ENCODE measurements at regions not wholly inside any gene's neighbourhood (a gene's known extent, or its start where the extent isn't known, plus 50 kb on each side); places are given as distances from the start of the nearest gene placed in this dataset.

DNA sequence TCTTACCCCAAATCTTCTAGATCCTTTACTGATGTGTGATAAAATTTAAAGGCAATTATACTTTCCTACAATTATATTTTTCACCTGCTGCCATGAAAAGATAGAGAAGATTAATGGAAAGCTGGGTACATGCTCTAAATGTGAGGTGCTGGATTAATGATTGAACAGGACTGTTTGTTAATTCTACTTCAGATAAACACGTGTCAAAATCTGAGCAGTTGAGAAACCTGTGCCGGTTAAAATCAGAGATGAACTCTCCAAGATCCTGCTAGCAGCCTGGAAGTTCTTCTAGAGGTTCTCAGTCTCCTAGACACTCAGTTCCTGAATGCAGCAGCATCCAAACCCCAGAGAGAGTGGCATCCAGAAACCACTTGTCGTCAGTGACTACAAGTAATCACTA lies 69.2 kb downstream of the INHBA start:
- TF ChIP-seq, protein P1, sequence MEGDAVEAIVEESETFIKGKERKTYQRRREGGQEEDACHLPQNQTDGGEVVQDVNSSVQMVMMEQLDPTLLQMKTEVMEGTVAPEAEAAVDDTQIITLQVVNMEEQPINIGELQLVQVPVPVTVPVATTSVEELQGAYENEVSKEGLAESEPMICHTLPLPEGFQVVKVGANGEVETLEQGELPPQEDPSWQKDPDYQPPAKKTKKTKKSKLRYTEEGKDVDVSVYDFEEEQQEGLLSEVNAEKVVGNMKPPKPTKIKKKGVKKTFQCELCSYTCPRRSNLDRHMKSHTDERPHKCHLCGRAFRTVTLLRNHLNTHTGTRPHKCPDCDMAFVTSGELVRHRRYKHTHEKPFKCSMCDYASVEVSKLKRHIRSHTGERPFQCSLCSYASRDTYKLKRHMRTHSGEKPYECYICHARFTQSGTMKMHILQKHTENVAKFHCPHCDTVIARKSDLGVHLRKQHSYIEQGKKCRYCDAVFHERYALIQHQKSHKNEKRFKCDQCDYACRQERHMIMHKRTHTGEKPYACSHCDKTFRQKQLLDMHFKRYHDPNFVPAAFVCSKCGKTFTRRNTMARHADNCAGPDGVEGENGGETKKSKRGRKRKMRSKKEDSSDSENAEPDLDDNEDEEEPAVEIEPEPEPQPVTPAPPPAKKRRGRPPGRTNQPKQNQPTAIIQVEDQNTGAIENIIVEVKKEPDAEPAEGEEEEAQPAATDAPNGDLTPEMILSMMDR (IDR thresholded peaks at IDR 0.05; ENCODE audit: borderline replicate concordance, control extremely low read depth, extremely low read depth, insufficient read depth, missing control alignments), result no peak
- in situ Hi-C loops (cut with MboI; ENCODE audit: low sequenced_read_pairs, unreplicated experiment), result no loop called here
- DNase-seq (ENCODE audit: low spot score), result no peak

DNA sequence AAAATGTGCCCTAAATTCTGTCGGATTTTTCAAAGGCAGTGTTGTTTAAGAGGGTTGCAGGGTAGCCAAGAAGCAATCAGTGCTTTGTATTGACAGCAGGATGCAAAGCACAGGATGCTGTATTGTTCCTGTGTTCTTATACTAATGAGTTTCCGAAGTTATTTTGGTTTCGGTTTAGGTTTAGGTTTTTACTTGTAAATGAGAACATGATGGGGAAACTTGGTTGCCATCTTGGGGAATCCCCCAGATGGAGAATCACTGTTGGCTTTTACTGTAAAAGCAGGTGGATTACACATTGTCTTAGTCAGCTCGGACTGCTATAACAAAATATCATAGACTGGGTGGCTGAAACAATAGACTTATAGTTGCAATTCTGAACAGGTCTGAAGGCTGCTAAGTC lies 72.1 kb downstream of the INHBA start:
- in situ Hi-C loops (cut with MboI; ENCODE audit: low sequenced_read_pairs, unreplicated experiment), result no loop called here
- DNase-seq (ENCODE audit: low spot score), result peak; percentile 3

DNA sequence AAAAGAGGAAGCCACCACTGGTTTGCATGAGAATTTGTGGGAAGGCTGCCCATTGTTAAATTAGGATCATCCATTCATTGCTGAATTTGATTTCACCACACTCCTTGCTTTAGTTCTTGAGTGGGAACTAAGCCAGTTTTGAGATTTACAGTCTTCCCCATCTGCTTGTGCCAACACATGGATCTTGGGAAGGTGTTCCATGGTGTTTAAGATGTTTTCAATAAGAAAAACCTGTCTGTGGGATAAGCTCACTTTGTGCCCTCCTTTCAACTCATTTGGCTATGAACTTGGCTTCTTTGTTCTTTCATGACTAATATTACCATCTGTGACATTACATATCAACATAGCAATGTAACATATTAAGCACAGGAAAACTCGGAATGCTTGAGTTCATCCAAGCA lies 73.2 kb downstream of the INHBA start:
- in situ Hi-C loops (cut with MboI; ENCODE audit: low sequenced_read_pairs, unreplicated experiment), result no loop called here
- DNase-seq (ENCODE audit: low spot score), result no peak
- TF ChIP-seq, protein P1 (IDR thresholded peaks at IDR 0.05; ENCODE audit: borderline replicate concordance, control extremely low read depth, extremely low read depth, insufficient read depth, missing control alignments), result no peak

More for the DNA sequence above, 72.1 kb downstream of the INHBA start:
- TF ChIP-seq, protein P1 (IDR thresholded peaks at IDR 0.05; ENCODE audit: borderline replicate concordance, control extremely low read depth, extremely low read depth, insufficient read depth, missing control alignments), result no peak

DNA sequence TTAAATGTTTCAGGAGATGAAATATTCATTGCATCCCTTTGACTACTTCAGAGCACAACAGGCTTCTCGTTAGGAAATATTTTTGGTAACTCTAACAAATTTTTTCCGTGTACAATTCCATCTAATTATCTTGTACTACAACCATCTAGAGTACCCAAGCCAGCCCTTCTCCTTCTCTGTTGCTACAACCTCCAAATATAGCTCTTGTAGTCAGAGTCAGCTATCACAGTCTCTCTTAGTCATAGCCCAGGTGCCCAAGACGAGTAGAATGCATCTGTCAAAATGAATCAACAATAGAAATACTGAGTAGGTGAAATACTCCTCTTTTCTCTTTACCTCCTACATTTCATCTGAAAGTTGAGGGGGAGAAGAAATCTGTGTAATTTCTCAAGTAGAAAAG lies 74.0 kb downstream of the INHBA start:
- in situ Hi-C loops (cut with MboI; ENCODE audit: low sequenced_read_pairs, unreplicated experiment), result no loop called here
- DNase-seq (ENCODE audit: low spot score), result no peak
- TF ChIP-seq, protein P1 (IDR thresholded peaks at IDR 0.05; ENCODE audit: borderline replicate concordance, control extremely low read depth, extremely low read depth, insufficient read depth, missing control alignments), result no peak

DNA sequence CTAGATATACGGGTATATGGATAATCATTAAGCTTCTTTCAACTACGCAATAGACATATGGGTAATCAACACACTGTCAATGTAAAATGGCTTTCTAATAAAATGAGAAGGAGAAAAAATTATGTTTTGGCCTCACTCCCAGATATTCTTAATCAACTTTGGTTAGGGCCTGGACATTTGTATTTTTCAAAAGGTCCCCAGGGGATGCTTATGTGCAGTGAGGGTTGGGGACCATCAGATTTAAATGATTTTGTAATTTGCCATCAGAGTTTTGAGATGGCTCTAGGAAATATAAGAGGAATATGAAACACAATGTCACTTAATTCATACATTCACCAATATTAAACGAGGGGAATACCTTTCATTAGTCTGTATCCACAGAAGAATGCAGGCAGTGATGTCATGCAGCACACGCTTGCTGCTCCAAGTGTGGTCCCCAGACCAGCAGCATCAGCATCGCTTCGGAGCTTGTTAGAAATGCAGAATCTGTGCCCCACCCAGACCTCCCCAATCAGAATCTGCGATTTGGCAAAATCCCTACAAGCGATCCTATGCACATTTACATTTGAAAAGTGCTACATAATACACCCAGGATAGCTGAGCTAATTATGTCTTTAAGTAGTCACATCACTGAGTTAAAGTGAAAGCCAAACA lies 75.1 kb downstream of the INHBA start:
- no peak for DNase-seq (ENCODE audit: low spot score)
- TF ChIP-seq, protein P1 (IDR thresholded peaks at IDR 0.05; ENCODE audit: borderline replicate concordance, control extremely low read depth, extremely low read depth, insufficient read depth, missing control alignments), result no peak
- in situ Hi-C loops (cut with MboI; ENCODE audit: low sequenced_read_pairs, unreplicated experiment), result no loop called here

DNA sequence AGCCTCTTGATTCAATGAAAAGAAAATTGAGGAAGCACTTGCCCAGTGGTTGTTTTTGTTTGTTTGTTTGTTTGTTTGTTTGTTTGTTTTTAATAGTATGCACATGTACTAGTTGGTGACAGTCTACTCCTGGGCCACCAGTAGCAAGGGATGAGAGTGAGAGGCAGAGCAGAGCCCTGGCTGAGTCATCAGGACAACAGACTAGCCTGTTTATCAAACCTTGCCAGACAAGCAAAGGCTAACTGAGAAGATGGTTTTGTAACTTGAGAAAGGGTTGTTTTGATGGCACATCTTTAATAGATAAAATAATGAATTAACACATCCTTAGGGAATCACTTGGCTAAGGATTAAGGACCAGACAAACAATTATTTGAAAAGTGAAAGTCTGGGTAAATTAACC lies 78.1 kb downstream of the INHBA start:
- TF ChIP-seq, protein P1 (IDR thresholded peaks at IDR 0.05; ENCODE audit: borderline replicate concordance, control extremely low read depth, extremely low read depth, insufficient read depth, missing control alignments), result no peak
- in situ Hi-C loops (cut with MboI; ENCODE audit: low sequenced_read_pairs, unreplicated experiment), result no loop called here
- DNase-seq (ENCODE audit: low spot score), result no peak

Measured in GM13976 (cell line).